ENCODE measurements at regions not wholly inside any gene's neighbourhood (a gene's known extent, or its start where the extent isn't known, plus 50 kb on each side); places are given as distances from the start of the nearest gene placed in this dataset.

- peaks cover 13% of the 10 kb centered on the region for H3K9me3 ChIP-seq (ENCODE audit: low read depth, low read length, poor library complexity, severe bottlenecking)
- no peak overlapping the region for H3K27ac ChIP-seq (ENCODE audit: low read depth, low read length, poor library complexity, severe bottlenecking)
- H3K27me3 ChIP-seq (replicated peaks; ENCODE audit: insufficient read depth, low read depth, low read length, poor library complexity): no peaks in the 10 kb centered on the region
- intact Hi-C loops (cut with micrococcal nuclease; ENCODE audit: unreplicated experiment): no loop called here
- no peaks in the 10 kb centered on the region for H3K36me3 ChIP-seq (ENCODE audit: insufficient read depth, low read length, poor library complexity, severe bottlenecking)
- H3K4me3 ChIP-seq (ENCODE audit: low read depth, low read length, poor library complexity, severe bottlenecking): no peak overlapping the region
- ChIA-PET POLR2A (ENCODE audit: low non-redundant PET) (no interaction called here), CTCF (no interaction called here)
- no peak for TF ChIP-seq EZH2 (IDR thresholded peaks at IDR 0.05; ENCODE audit: borderline replicate concordance, low read depth, low read length, poor library complexity, severe bottlenecking)
- TF ChIP-seq CTCF (conservative IDR thresholded peaks at IDR 0.05; ENCODE audit: low read depth, low read length): no peak
- no TSS peak for BruUV-seq (replicated peaks)
- no peaks in the 10 kb centered on the region for H3K4me1 ChIP-seq (ENCODE audit: insufficient read depth, low read length, poor library complexity, severe bottlenecking)
- DNase-seq (ENCODE audit: low spot score): no peak
Observed at GRCh38 chr4:34176609-34177008, 2067.7 kb downstream of the ARAP2 start.

GRCh38 chr4:34178476-34178875, 2065.8 kb downstream of the ARAP2 start:
- Histone ChIP-seq H3K9me3 (ENCODE audit: low read depth, low read length, poor library complexity, severe bottlenecking) (peaks cover 17% of the 10 kb centered on the region), H3K4me3 (ENCODE audit: low read depth, low read length, poor library complexity, severe bottlenecking) (no peak overlapping the region), H3K27me3 (replicated peaks; ENCODE audit: insufficient read depth, low read depth, low read length, poor library complexity) (no peaks in the 10 kb centered on the region), H3K4me1 (ENCODE audit: insufficient read depth, low read length, poor library complexity, severe bottlenecking) (no peaks in the 10 kb centered on the region), H3K36me3 (ENCODE audit: insufficient read depth, low read length, poor library complexity, severe bottlenecking) (no peaks in the 10 kb centered on the region), H3K27ac (ENCODE audit: low read depth, low read length, poor library complexity, severe bottlenecking) (no peak overlapping the region)
- POLR2A ChIA-PET (ENCODE audit: low non-redundant PET): no interaction called here
- CTCF ChIA-PET: no interaction called here
- no peak for DNase-seq (ENCODE audit: low spot score)
- no TSS peak for BruUV-seq (replicated peaks)
- no peak for TF ChIP-seq CTCF (conservative IDR thresholded peaks at IDR 0.05; ENCODE audit: low read depth, low read length)
- no peak for TF ChIP-seq EZH2 (IDR thresholded peaks at IDR 0.05; ENCODE audit: borderline replicate concordance, low read depth, low read length, poor library complexity, severe bottlenecking)
- intact Hi-C loops (cut with micrococcal nuclease; ENCODE audit: unreplicated experiment): no loop called here

GRCh38 chr4:34181311-34181841, 2062.9 kb downstream of the ARAP2 start:
- TF ChIP-seq CTCF (conservative IDR thresholded peaks at IDR 0.05; ENCODE audit: low read depth, low read length): no peak
- TF ChIP-seq EZH2 (IDR thresholded peaks at IDR 0.05; ENCODE audit: borderline replicate concordance, low read depth, low read length, poor library complexity, severe bottlenecking): no peak
- POLR2A ChIA-PET (ENCODE audit: low non-redundant PET): no interaction called here
- Histone ChIP-seq H3K9me3 (ENCODE audit: low read depth, low read length, poor library complexity, severe bottlenecking) (peaks cover 11% of the 10 kb centered on the region), H3K27me3 (replicated peaks; ENCODE audit: insufficient read depth, low read depth, low read length, poor library complexity) (no peaks in the 10 kb centered on the region), H3K27ac (ENCODE audit: low read depth, low read length, poor library complexity, severe bottlenecking) (no peak overlapping the region), H3K4me3 (ENCODE audit: low read depth, low read length, poor library complexity, severe bottlenecking) (no peak overlapping the region), H3K36me3 (ENCODE audit: insufficient read depth, low read length, poor library complexity, severe bottlenecking) (no peaks in the 10 kb centered on the region), H3K4me1 (ENCODE audit: insufficient read depth, low read length, poor library complexity, severe bottlenecking) (no peaks in the 10 kb centered on the region)
- no peak for DNase-seq (ENCODE audit: low spot score)
- intact Hi-C loops (cut with micrococcal nuclease; ENCODE audit: unreplicated experiment): no loop called here
- CTCF ChIA-PET: no interaction called here
- no TSS peak for BruUV-seq (replicated peaks)
